GM23338 (cell line): ENCODE measurements at regions not wholly inside any gene's neighbourhood (a gene's known extent, or its start where the extent isn't known, plus 50 kb on each side); places are given as distances from the start of the nearest gene placed in this dataset.

Source experiments
- ATAC-seq: fragments of 200-7000 bp; cut with Tn5 transposase; 3 replicates; pipeline ENCODE4 v1.9.1; 2020
- DNase-seq: peaks from one replicate; pipeline ENCODE4 v3.0.0-alpha.2; 2015; ENCODE audit warnings: low spot score
- H2AFZ ChIP-seq: fragments of 200-600 bp; sonication (generic); 2 replicates; pipeline ENCODE4 v1.8.0; 2016; ENCODE audit warnings: antibody characterized with exemption, mild to moderate bottlenecking, moderate library complexity
- H3F3A ChIP-seq: fragments of 200-600 bp; sonication (generic); replicated peaks from 2 replicates; pipeline ENCODE4 v1.8.0; 2017; ENCODE audit warnings: antibody characterized with exemption, mixed run types, low read depth
- H3K27ac ChIP-seq: fragments of 200-600 bp; sonication (generic); 2 replicates; pipeline ENCODE4 v1.6.1; 2016; ENCODE audit warnings: low read depth
- H3K27me3 ChIP-seq: fragments of 200-600 bp; sonication (generic); 2 replicates; pipeline ENCODE4 v1.8.0; 2016; ENCODE audit warnings: mild to moderate bottlenecking, mixed run types, moderate library complexity; ENCODE audit not compliant: insufficient read depth
- H3K36me3 ChIP-seq: fragments of 200-600 bp; sonication (generic); 2 replicates; pipeline ENCODE4 v1.8.0; 2016; ENCODE audit warnings: mild to moderate bottlenecking; ENCODE audit not compliant: insufficient read depth
- H3K4me1 ChIP-seq: fragments of 200-600 bp; sonication (generic); 2 replicates; pipeline ENCODE4 v1.8.0; 2016; ENCODE audit warnings: mild to moderate bottlenecking, moderate library complexity; ENCODE audit not compliant: insufficient read depth
- H3K4me2 ChIP-seq: fragments of 200-600 bp; sonication (generic); 2 replicates; pipeline ENCODE4 v1.7.1; 2017; ENCODE audit warnings: mixed run types
- H3K4me3 ChIP-seq: fragments of 200-600 bp; sonication (generic); 2 replicates; pipeline ENCODE4 v1.6.1; 2016; ENCODE audit warnings: mixed run types
- H3K79me2 ChIP-seq: fragments of 200-600 bp; sonication (generic); replicated peaks from 2 replicates; pipeline ENCODE4 v1.8.0; 2017; ENCODE audit warnings: mild to moderate bottlenecking; ENCODE audit not compliant: insufficient read depth
- H3K9me2 ChIP-seq: fragments of 200-600 bp; sonication (generic); 2 replicates; pipeline ENCODE4 v1.8.0; 2017; ENCODE audit not compliant: insufficient read depth
- H4K20me1 ChIP-seq: fragments of 200-600 bp; sonication (generic); replicated peaks from 2 replicates; pipeline ENCODE4 v1.8.0; 2017; ENCODE audit warnings: mild to moderate bottlenecking; ENCODE audit not compliant: insufficient read depth
- H3K27ac Mint-ChIP-seq: 2 replicates; pipeline ENCODE4 v1.8.0; 2020; ENCODE audit warnings: inconsistent platforms, mild to moderate bottlenecking, moderate library complexity, mixed read lengths
- H3K27me3 Mint-ChIP-seq: 3 replicates; pipeline ENCODE4 v1.8.0; 2022; ENCODE audit warnings: low read depth, mild to moderate bottlenecking, moderate library complexity, mixed read lengths, inconsistent platforms; ENCODE audit not compliant: insufficient read depth, poor library complexity
- H3K36me3 Mint-ChIP-seq: 3 replicates; pipeline ENCODE4 v1.8.0; 2021; ENCODE audit warnings: low read depth, mild to moderate bottlenecking, inconsistent platforms, moderate library complexity, mixed read lengths
- H3K4me1 Mint-ChIP-seq: 3 replicates; pipeline ENCODE4 v1.8.0; 2020; ENCODE audit warnings: mild to moderate bottlenecking, inconsistent platforms, mixed read lengths
- H3K4me3 Mint-ChIP-seq: 3 replicates; pipeline ENCODE4 v1.8.0; 2021; ENCODE audit warnings: moderate library complexity, mild to moderate bottlenecking, inconsistent platforms, mixed read lengths
- H3K9me3 Mint-ChIP-seq: 3 replicates; pipeline ENCODE4 v1.8.0; 2020; ENCODE audit warnings: moderate library complexity, mild to moderate bottlenecking, inconsistent platforms, mixed read lengths
- CREB1 ChIP-seq: fragments of 250-450 bp; sonication (Bioruptor Pico); IDR thresholded peaks from 2 replicates; pipeline ENCODE4 v1.5.0; 2020; ENCODE audit warnings: low read depth, mild to moderate bottlenecking, moderate library complexity
- CTCF ChIP-seq, 2 experiments: fragments of 200-600 bp in 1 of 2; sonication (generic) in 1 of 2; conservative IDR thresholded peaks; 2 replicates each; pipeline versions ENCODE4 v1.5.1 to v1.6.1; 2016 to 2017; ENCODE audit warnings: antibody characterized with exemption in 2 of 2, low read depth in 2 of 2, mild to moderate bottlenecking in 2 of 2, moderate library complexity in 1 of 2
- ETS1 ChIP-seq: IDR thresholded peaks from 2 replicates; pipeline ENCODE4 v1.6.1; 2016; ENCODE audit warnings: antibody characterized with exemption
- EZH2 ChIP-seq: fragments of 200-600 bp; sonication (generic); IDR thresholded peaks from one replicate; pipeline ENCODE4 v1.8.0; 2017; ENCODE audit warnings: antibody characterized with exemption, mild to moderate bottlenecking, low read depth; ENCODE audit not compliant: unreplicated experiment
- EZH2phosphoT487 ChIP-seq: fragments of 200-600 bp; sonication (generic); IDR thresholded peaks from one replicate; pipeline ENCODE4 v1.8.1; 2018; ENCODE audit warnings: antibody characterized with exemption; ENCODE audit not compliant: unreplicated experiment
- JUNB ChIP-seq: IDR thresholded peaks from one replicate; pipeline ENCODE4 v1.6.1; 2016; ENCODE audit warnings: antibody characterized with exemption; ENCODE audit not compliant: unreplicated experiment
- NANOG ChIP-seq: IDR thresholded peaks from 2 replicates; pipeline ENCODE4 v1.6.1; 2016; ENCODE audit warnings: antibody characterized with exemption, borderline replicate concordance
- POLR2AphosphoS5 ChIP-seq: IDR thresholded peaks from 2 replicates; pipeline ENCODE4 v1.6.1; 2016; ENCODE audit warnings: antibody characterized with exemption, low read depth
- REST ChIP-seq: IDR thresholded peaks from one replicate; pipeline ENCODE4 v1.6.1; 2018; ENCODE audit warnings: antibody characterized with exemption; ENCODE audit not compliant: unreplicated experiment
- ZNF114 ChIP-seq: fragments of 250-450 bp; sonication (Bioruptor Pico); IDR thresholded peaks from 2 replicates; pipeline ENCODE4 v1.5.0; 2020; ENCODE audit warnings: mild to moderate bottlenecking, moderate library complexity
- ZNF331 ChIP-seq: fragments of 250-450 bp; sonication (Bioruptor Pico); IDR thresholded peaks from 2 replicates; pipeline ENCODE4 v1.5.0; 2020; ENCODE audit warnings: low read depth, mild to moderate bottlenecking, moderate library complexity
- ZNF462 ChIP-seq: fragments of 250-450 bp; sonication (Bioruptor Pico); IDR thresholded peaks from 2 replicates; pipeline ENCODE4 v1.5.0; 2020; ENCODE audit warnings: mild to moderate bottlenecking, moderate library complexity

GRCh38 chr13:109569958-109570711, 216.2 kb downstream of the IRS2 start:
- Histone ChIP-seq H3K4me1 (no peaks in the 10 kb centered on the region), H3K36me3 (no peaks in the 10 kb centered on the region), H3K4me3 (no peak overlapping the region), H3K27me3 (no peaks in the 10 kb centered on the region), H4K20me1 (no peaks in the 10 kb centered on the region), H3F3A (no peaks in the 10 kb centered on the region), H2AFZ (no peak overlapping the region), H3K27ac (no peak overlapping the region), H3K79me2 (no peaks in the 10 kb centered on the region), H3K9me2 (peaks cover 3% of the 10 kb centered on the region; the same call in 1 of the 2 replicates), H3K4me2 (no peak overlapping the region)
- H3K27me3 Mint-ChIP-seq, result peaks cover 6% of the 10 kb centered on the region
- H3K4me1 Mint-ChIP-seq, result no peaks in the 10 kb centered on the region
- TF ChIP-seq CREB1 (CRISPR knock-in tag), result no peak
- TF ChIP-seq ZNF114, result no peak
- no peak for TF ChIP-seq JUNB
- no peak for TF ChIP-seq EZH2phosphoT487
- TF ChIP-seq NANOG, result no peak
- TF ChIP-seq REST, result no peak
- no peak for TF ChIP-seq ZNF462 (CRISPR knock-in tag)
- no peak for TF ChIP-seq ZNF331 (CRISPR knock-in tag)
- TF ChIP-seq ETS1, result no peak
- TF ChIP-seq EZH2, result no peak
- TF ChIP-seq POLR2AphosphoS5, result no peak
- no peak for TF ChIP-seq CTCF (conservative IDR thresholded peaks at IDR 0.05; ENCODE audit: low read depth in 2 of 2)
- H3K4me3 Mint-ChIP-seq, result no peak overlapping the region
- H3K9me3 Mint-ChIP-seq, result no peaks in the 10 kb centered on the region
- no peak for ATAC-seq
- H3K36me3 Mint-ChIP-seq, result no peaks in the 10 kb centered on the region
- no peak for DNase-seq
- no peak overlapping the region; the same call in 1 of the 2 replicates for H3K27ac Mint-ChIP-seq
